ENCODE measurements at regions not wholly inside any gene's neighbourhood (a gene's known extent, or its start where the extent isn't known, plus 50 kb on each side); places are given as distances from the start of the nearest gene placed in this dataset.
A peak's percentile ranks its signal among the peaks of the same experiment; 100 is the strongest.

- TF ChIP-seq, protein P1, sequence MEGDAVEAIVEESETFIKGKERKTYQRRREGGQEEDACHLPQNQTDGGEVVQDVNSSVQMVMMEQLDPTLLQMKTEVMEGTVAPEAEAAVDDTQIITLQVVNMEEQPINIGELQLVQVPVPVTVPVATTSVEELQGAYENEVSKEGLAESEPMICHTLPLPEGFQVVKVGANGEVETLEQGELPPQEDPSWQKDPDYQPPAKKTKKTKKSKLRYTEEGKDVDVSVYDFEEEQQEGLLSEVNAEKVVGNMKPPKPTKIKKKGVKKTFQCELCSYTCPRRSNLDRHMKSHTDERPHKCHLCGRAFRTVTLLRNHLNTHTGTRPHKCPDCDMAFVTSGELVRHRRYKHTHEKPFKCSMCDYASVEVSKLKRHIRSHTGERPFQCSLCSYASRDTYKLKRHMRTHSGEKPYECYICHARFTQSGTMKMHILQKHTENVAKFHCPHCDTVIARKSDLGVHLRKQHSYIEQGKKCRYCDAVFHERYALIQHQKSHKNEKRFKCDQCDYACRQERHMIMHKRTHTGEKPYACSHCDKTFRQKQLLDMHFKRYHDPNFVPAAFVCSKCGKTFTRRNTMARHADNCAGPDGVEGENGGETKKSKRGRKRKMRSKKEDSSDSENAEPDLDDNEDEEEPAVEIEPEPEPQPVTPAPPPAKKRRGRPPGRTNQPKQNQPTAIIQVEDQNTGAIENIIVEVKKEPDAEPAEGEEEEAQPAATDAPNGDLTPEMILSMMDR (conservative IDR thresholded peaks at IDR 0.05; ENCODE audit: low read depth, low read length): no peak
- TF ChIP-seq CEBPB (IDR thresholded peaks at IDR 0.05; ENCODE audit: low read depth, low read length) (no peak), POLR2A (IDR thresholded peaks at IDR 0.05; ENCODE audit: low read depth, low read length) (no peak), RFX5 (IDR thresholded peaks at IDR 0.05; ENCODE audit: low read depth, low read length) (no peak), MAZ (IDR thresholded peaks at IDR 0.05; ENCODE audit: borderline replicate concordance, low read depth, low read length) (no peak), RCOR1 (IDR thresholded peaks at IDR 0.05; ENCODE audit: insufficient replicate concordance, low read length) (no peak), SMC3 (IDR thresholded peaks at IDR 0.05; ENCODE audit: low read depth, low read length) (0 out of 2 replicates have a peak, but pooled peaks have one; percentile 16), FOS (IDR thresholded peaks at IDR 0.05; ENCODE audit: low read depth, low read length) (no peak), RAD21 (IDR thresholded peaks at IDR 0.05; ENCODE audit: low read length) (peak; percentile 22), BHLHE40 (IDR thresholded peaks at IDR 0.05; ENCODE audit: low read depth, low read length) (peak; percentile 34; the same call in 1 of the 2 replicates), CHD1 (IDR thresholded peaks at IDR 0.05; ENCODE audit: low read depth, low read length) (no peak), ELK1 (IDR thresholded peaks at IDR 0.05; ENCODE audit: borderline replicate concordance, low read depth, low read length) (no peak), MAFK (IDR thresholded peaks at IDR 0.05; ENCODE audit: low read depth, low read length) (no peak)
These were observed 99.8 kb upstream of the CDH5 start for GRCh38 chr16:66266436-66267291.
